ENCODE measurements at regions not wholly inside any gene's neighbourhood (a gene's known extent, or its start where the extent isn't known, plus 50 kb on each side); places are given as distances from the start of the nearest gene placed in this dataset.

- H3K36me3 ChIP-seq = no peaks in the 10 kb centered on the region
- H3K9me3 ChIP-seq = no peaks in the 10 kb centered on the region
- no peaks in the 10 kb centered on the region for H3K4me1 ChIP-seq
- 96% methylated on average over 13 of the region's 13 CpGs for WGBS
- intact Hi-C loops (cut with DNase I) = no loop called here
- TF ChIP-seq POLR2A (IDR thresholded peaks at IDR 0.05; ENCODE audit: low read depth) (no peak), CTCF (IDR thresholded peaks at IDR 0.05) (no peak), EP300 (IDR thresholded peaks at IDR 0.05) (no peak), POLR2AphosphoS5 (IDR thresholded peaks at IDR 0.05) (no peak)
- no peak overlapping the region for H3K27ac ChIP-seq (replicated peaks in 1 of 4)
- no peak overlapping the region for H3K4me3 ChIP-seq
- DNase-seq (ENCODE audit: extremely low spot score) = no peak
- no peaks in the 10 kb centered on the region for H3K27me3 ChIP-seq
Measured at GRCh38 chr4:135372131-135372530, 1170.5 kb upstream of the PABPC4L start.

- Histone ChIP-seq H3K36me3 (no peaks in the 10 kb centered on the region), H3K27ac (replicated peaks in 1 of 4) (no peak overlapping the region), H3K4me1 (no peaks in the 10 kb centered on the region), H3K9me3 (no peaks in the 10 kb centered on the region), H3K27me3 (no peaks in the 10 kb centered on the region), H3K4me3 (no peak overlapping the region)
- no peak for DNase-seq (ENCODE audit: extremely low spot score)
- intact Hi-C loops (cut with DNase I) = no loop called here
- WGBS = 86% methylated on average over 4 of the region's 4 CpGs
- TF ChIP-seq POLR2AphosphoS5 (IDR thresholded peaks at IDR 0.05) (no peak), CTCF (IDR thresholded peaks at IDR 0.05) (no peak), POLR2A (IDR thresholded peaks at IDR 0.05; ENCODE audit: low read depth) (no peak), EP300 (IDR thresholded peaks at IDR 0.05) (no peak)
Measured at GRCh38 chr4:135371137-135371536, 1169.5 kb upstream of the PABPC4L start.

- Histone ChIP-seq H3K4me1 (no peaks in the 10 kb centered on the region), H3K4me3 (no peak overlapping the region), H3K27ac (replicated peaks in 1 of 4) (no peak overlapping the region), H3K27me3 (no peaks in the 10 kb centered on the region), H3K9me3 (no peaks in the 10 kb centered on the region), H3K36me3 (no peaks in the 10 kb centered on the region)
- TF ChIP-seq CTCF (IDR thresholded peaks at IDR 0.05) = no peak
- WGBS = 40% methylated on average over 3 of the region's 3 CpGs
- no peak for DNase-seq (ENCODE audit: extremely low spot score)
- intact Hi-C loops (cut with DNase I) = no loop called here
Measured at GRCh38 chr4:135368831-135369230, 1167.2 kb upstream of the PABPC4L start.

- TF ChIP-seq POLR2AphosphoS5 (IDR thresholded peaks at IDR 0.05) = no peak
- TF ChIP-seq CTCF (IDR thresholded peaks at IDR 0.05) = no peak
- TF ChIP-seq POLR2A (IDR thresholded peaks at IDR 0.05; ENCODE audit: low read depth) = no peak
- TF ChIP-seq EP300 (IDR thresholded peaks at IDR 0.05) = no peak
- no peak for DNase-seq (ENCODE audit: extremely low spot score)
- WGBS = 74% methylated on average over 1 of the region's 1 CpG
- no peaks in the 10 kb centered on the region for H3K27me3 ChIP-seq
- H3K4me3 ChIP-seq = no peak overlapping the region
- H3K9me3 ChIP-seq = no peaks in the 10 kb centered on the region
- H3K27ac ChIP-seq (replicated peaks in 1 of 4) = no peak overlapping the region
- H3K36me3 ChIP-seq = no peaks in the 10 kb centered on the region
- intact Hi-C loops (cut with DNase I) = no loop called here
- H3K4me1 ChIP-seq = no peaks in the 10 kb centered on the region
Measured at GRCh38 chr4:135365065-135365464, 1163.5 kb upstream of the PABPC4L start.

- Histone ChIP-seq H3K9me3 (no peaks in the 10 kb centered on the region), H3K36me3 (no peaks in the 10 kb centered on the region), H3K4me1 (no peaks in the 10 kb centered on the region), H3K4me3 (no peak overlapping the region), H3K27ac (replicated peaks in 1 of 4) (no peak overlapping the region), H3K27me3 (no peaks in the 10 kb centered on the region)
- WGBS = 79% methylated on average over 1 of the region's 1 CpG
- intact Hi-C loops (cut with DNase I) = no loop called here
- DNase-seq (ENCODE audit: extremely low spot score) = no peak
- TF ChIP-seq EP300 (IDR thresholded peaks at IDR 0.05) (no peak), POLR2AphosphoS5 (IDR thresholded peaks at IDR 0.05) (no peak), POLR2A (IDR thresholded peaks at IDR 0.05; ENCODE audit: low read depth) (no peak), CTCF (IDR thresholded peaks at IDR 0.05) (no peak)
Measured at GRCh38 chr4:135359128-135359527, 1157.5 kb upstream of the PABPC4L start.
